Activated B cell treated with CpG ODN at 0.5 μM for 24 hours (primary cell): ENCODE measurements at regions not wholly inside any gene's neighbourhood (a gene's known extent, or its start where the extent isn't known, plus 50 kb on each side); places are given as distances from the start of the nearest gene placed in this dataset.

Experiments
- ATAC-seq: fragments of 200-7000 bp; cut with Tn5 transposase; one replicate; pipeline ENCODE4 v1.10.0; 2021; ENCODE audit warnings: low read depth, mild to moderate bottlenecking, moderate library complexity
- CTCF ChIA-PET: fragments of 350-600 bp; sonication (Branson Sonifier 250); formaldehyde crosslinking; loops from one replicate; lab custom pipeline; 2021; ENCODE audit warnings: antibody characterized with exemption; lab: Charles Lee
- POLR2A ChIA-PET: fragments of 350-600 bp; sonication (Branson Sonifier 250); formaldehyde crosslinking; loops from one replicate; lab custom pipeline; 2021; ENCODE audit warnings: antibody characterized with exemption; lab: Charles Lee
- DNase-seq: peaks from one replicate; pipeline ENCODE4 v3.0.0; 2022
- H3K27ac Mint-ChIP-seq: one replicate; pipeline ENCODE4 v1.8.0; 2020; ENCODE audit warnings: mixed read lengths
- H3K27me3 Mint-ChIP-seq: one replicate; pipeline ENCODE4 v1.8.0; 2021; ENCODE audit warnings: mixed read lengths
- H3K36me3 Mint-ChIP-seq: one replicate; pipeline ENCODE4 v1.8.0; 2021; ENCODE audit warnings: low read depth, mixed read lengths
- H3K4me1 Mint-ChIP-seq: one replicate; pipeline ENCODE4 v1.8.0; 2021; ENCODE audit warnings: mixed read lengths
- H3K4me3 Mint-ChIP-seq: one replicate; pipeline ENCODE4 v1.8.0; 2020; ENCODE audit warnings: mild to moderate bottlenecking, mixed read lengths
- H3K9me3 Mint-ChIP-seq: one replicate; pipeline ENCODE4 v1.8.0; 2020; ENCODE audit warnings: mixed read lengths
- CTCF ChIP-seq: fragments of 200-600 bp; IDR thresholded peaks from one replicate; pipeline ENCODE4 v1.8.0; 2022; ENCODE audit warnings: antibody characterized with exemption, mild to moderate bottlenecking
- intact Hi-C: fragments of 100-400 bp; cut with micrococcal nuclease; formaldehyde crosslinking; loops from one replicate; pipeline ENCODE4 v1.15.1; 2024

GRCh38 chrX:14290335-14290734 is 239.0 kb upstream of the GLRA2 start:
- DNase-seq (no peak), ATAC-seq (no peak)
- H3K4me1 Mint-ChIP-seq: no peaks in the 10 kb centered on the region
- POLR2A ChIA-PET: no interaction called here
- CTCF ChIA-PET: no interaction called here
- intact Hi-C loops: no loop called here
- H3K9me3 Mint-ChIP-seq: no peaks in the 10 kb centered on the region
- H3K27ac Mint-ChIP-seq: no peak overlapping the region
- TF ChIP-seq CTCF: no peak
- H3K27me3 Mint-ChIP-seq: no peaks in the 10 kb centered on the region
- H3K4me3 Mint-ChIP-seq: no peak overlapping the region
- H3K36me3 Mint-ChIP-seq: no peaks in the 10 kb centered on the region

GRCh38 chrX:14274691-14275090 is 245.0 kb upstream of the GEMIN8 start:
- no peaks in the 10 kb centered on the region for H3K4me1 Mint-ChIP-seq
- intact Hi-C loops: no loop called here
- ATAC-seq (no peak), DNase-seq (no peak)
- H3K9me3 Mint-ChIP-seq: peaks cover 4% of the 10 kb centered on the region
- ChIA-PET POLR2A (no interaction called here), CTCF (no interaction called here)
- H3K27ac Mint-ChIP-seq: no peak overlapping the region
- TF ChIP-seq CTCF: no peak
- H3K36me3 Mint-ChIP-seq: no peaks in the 10 kb centered on the region
- no peaks in the 10 kb centered on the region for H3K27me3 Mint-ChIP-seq
- no peak overlapping the region for H3K4me3 Mint-ChIP-seq

- TF ChIP-seq CTCF: no peak
- ChIA-PET CTCF (no interaction called here), POLR2A (no interaction called here)
- intact Hi-C loops: no loop called here
- no peak for ATAC-seq
- Mint-ChIP-seq H3K4me1 (no peaks in the 10 kb centered on the region), H3K36me3 (no peaks in the 10 kb centered on the region), H3K27ac (no peak overlapping the region), H3K27me3 (no peaks in the 10 kb centered on the region), H3K4me3 (no peak overlapping the region), H3K9me3 (no peaks in the 10 kb centered on the region)
- DNase-seq: no peak
Observed at GRCh38 chrX:14267216-14267615, 237.5 kb upstream of the GEMIN8 start.

GRCh38 chrX:14266705-14267104 is 237.0 kb upstream of the GEMIN8 start:
- Mint-ChIP-seq H3K27me3 (no peaks in the 10 kb centered on the region), H3K27ac (no peak overlapping the region), H3K9me3 (no peaks in the 10 kb centered on the region), H3K36me3 (no peaks in the 10 kb centered on the region), H3K4me3 (no peak overlapping the region), H3K4me1 (no peaks in the 10 kb centered on the region)
- DNase-seq: no peak
- POLR2A ChIA-PET: no interaction called here
- intact Hi-C loops: no loop called here
- CTCF ChIA-PET: no interaction called here
- TF ChIP-seq CTCF: no peak
- no peak for ATAC-seq

GRCh38 chrX:14243823-14244222 is 214.1 kb upstream of the GEMIN8 start:
- Mint-ChIP-seq H3K27ac (no peak overlapping the region), H3K4me3 (no peak overlapping the region), H3K36me3 (no peaks in the 10 kb centered on the region), H3K9me3 (no peaks in the 10 kb centered on the region), H3K4me1 (no peaks in the 10 kb centered on the region), H3K27me3 (no peaks in the 10 kb centered on the region)
- TF ChIP-seq CTCF: no peak
- intact Hi-C loops: no loop called here
- ChIA-PET CTCF (no interaction called here), POLR2A (no interaction called here)
- no peak for ATAC-seq
- no peak for DNase-seq
